ENCODE measurements at regions not wholly inside any gene's neighbourhood (a gene's known extent, or its start where the extent isn't known, plus 50 kb on each side); places are given as distances from the start of the nearest gene placed in this dataset.

- Histone ChIP-seq H3K27me3 (ENCODE audit: low read depth, low read length) (peaks cover 13% of the 10 kb centered on the region), H3K79me2 (ENCODE audit: low read length) (no peaks in the 10 kb centered on the region), H4K20me1 (ENCODE audit: insufficient read depth, low read length) (no peaks in the 10 kb centered on the region), H3K36me3 (replicated peaks; ENCODE audit: low read depth, low read length) (no peaks in the 10 kb centered on the region), H3K4me2 (ENCODE audit: low read length) (no peak overlapping the region), H3K4me3 (ENCODE audit: low read length) (no peak overlapping the region), H3K27ac (ENCODE audit: low read length) (no peak overlapping the region), H3K9ac (ENCODE audit: low read length) (no peak overlapping the region), H2AFZ (ENCODE audit: low read depth, low read length) (no peak overlapping the region), H3K4me1 (ENCODE audit: low read length) (no peaks in the 10 kb centered on the region), H3K9me3 (ENCODE audit: insufficient read depth, low read length) (no peaks in the 10 kb centered on the region)
- TF ChIP-seq, protein P1, sequence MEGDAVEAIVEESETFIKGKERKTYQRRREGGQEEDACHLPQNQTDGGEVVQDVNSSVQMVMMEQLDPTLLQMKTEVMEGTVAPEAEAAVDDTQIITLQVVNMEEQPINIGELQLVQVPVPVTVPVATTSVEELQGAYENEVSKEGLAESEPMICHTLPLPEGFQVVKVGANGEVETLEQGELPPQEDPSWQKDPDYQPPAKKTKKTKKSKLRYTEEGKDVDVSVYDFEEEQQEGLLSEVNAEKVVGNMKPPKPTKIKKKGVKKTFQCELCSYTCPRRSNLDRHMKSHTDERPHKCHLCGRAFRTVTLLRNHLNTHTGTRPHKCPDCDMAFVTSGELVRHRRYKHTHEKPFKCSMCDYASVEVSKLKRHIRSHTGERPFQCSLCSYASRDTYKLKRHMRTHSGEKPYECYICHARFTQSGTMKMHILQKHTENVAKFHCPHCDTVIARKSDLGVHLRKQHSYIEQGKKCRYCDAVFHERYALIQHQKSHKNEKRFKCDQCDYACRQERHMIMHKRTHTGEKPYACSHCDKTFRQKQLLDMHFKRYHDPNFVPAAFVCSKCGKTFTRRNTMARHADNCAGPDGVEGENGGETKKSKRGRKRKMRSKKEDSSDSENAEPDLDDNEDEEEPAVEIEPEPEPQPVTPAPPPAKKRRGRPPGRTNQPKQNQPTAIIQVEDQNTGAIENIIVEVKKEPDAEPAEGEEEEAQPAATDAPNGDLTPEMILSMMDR (IDR thresholded peaks at IDR 0.05; ENCODE audit: low read depth, low read length) = no peak
- TF ChIP-seq EZH2phosphoT487 (IDR thresholded peaks at IDR 0.05; ENCODE audit: low read depth) = no peak
These were observed 307.9 kb downstream of the METTL4 start for GRCh38 chr18:2263303-2263890.

DNA sequence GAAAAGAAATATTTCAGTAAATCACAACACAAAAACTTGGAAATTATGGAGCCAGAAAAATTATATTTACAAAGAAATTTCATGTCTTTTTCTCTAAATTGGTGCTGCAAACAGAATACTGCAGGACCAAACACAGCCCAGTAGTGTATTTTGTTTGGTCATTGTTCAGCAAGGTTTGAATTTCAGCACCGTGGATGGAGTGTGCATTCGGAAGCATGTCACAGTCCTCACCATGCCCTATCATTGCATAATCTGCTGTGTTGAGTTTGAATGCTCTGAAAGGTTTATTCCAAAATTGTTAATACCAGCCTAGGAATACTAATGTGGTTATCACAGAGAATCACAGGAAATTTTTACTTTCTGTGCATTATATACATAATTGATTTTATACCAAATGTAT, 296.7 kb downstream of the METTL4 start:
- Histone ChIP-seq H3K36me3 (replicated peaks; ENCODE audit: low read depth, low read length) (no peaks in the 10 kb centered on the region), H3K4me2 (ENCODE audit: low read length) (no peak overlapping the region), H3K4me1 (ENCODE audit: low read length) (no peaks in the 10 kb centered on the region)

DNA sequence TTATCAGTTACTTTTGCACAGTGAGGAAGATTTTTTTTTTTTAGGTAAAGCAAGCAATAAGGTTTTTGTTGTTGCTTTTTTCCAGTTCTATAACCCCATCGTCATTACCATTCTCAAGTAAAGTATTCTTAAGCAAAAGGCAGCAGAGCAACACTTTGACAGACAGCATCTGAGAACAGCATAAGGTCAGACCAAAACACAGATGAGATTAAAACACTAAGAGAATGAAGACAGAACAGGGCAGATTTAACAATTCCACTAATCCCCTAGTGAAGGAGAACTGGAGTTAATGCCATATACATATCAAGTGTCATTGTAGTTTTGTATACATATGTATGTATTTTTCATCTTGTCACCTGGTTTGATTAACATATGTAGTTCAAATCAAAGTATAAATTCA, 290.2 kb downstream of the METTL4 start:
- Histone ChIP-seq H3K27me3 (ENCODE audit: low read depth, low read length) (peaks cover 8% of the 10 kb centered on the region), H2AFZ (ENCODE audit: low read depth, low read length) (no peak overlapping the region), H3K4me3 (ENCODE audit: low read length) (no peak overlapping the region), H3K27ac (ENCODE audit: low read length) (no peak overlapping the region), H3K9ac (ENCODE audit: low read length) (no peak overlapping the region), H4K20me1 (ENCODE audit: insufficient read depth, low read length) (no peaks in the 10 kb centered on the region), H3K4me2 (ENCODE audit: low read length) (no peak overlapping the region), H3K79me2 (ENCODE audit: low read length) (no peaks in the 10 kb centered on the region), H3K4me1 (ENCODE audit: low read length) (no peaks in the 10 kb centered on the region), H3K9me3 (ENCODE audit: insufficient read depth, low read length) (no peaks in the 10 kb centered on the region), H3K36me3 (replicated peaks; ENCODE audit: low read depth, low read length) (no peaks in the 10 kb centered on the region)
- TF ChIP-seq, protein P1 (IDR thresholded peaks at IDR 0.05; ENCODE audit: low read depth, low read length) = no peak
- no peak for TF ChIP-seq EZH2phosphoT487 (IDR thresholded peaks at IDR 0.05; ENCODE audit: low read depth)

More for the DNA sequence above, 296.7 kb downstream of the METTL4 start:
- Histone ChIP-seq H3K9ac (ENCODE audit: low read length) (no peak overlapping the region), H3K79me2 (ENCODE audit: low read length) (no peaks in the 10 kb centered on the region), H3K4me3 (ENCODE audit: low read length) (no peak overlapping the region), H3K9me3 (ENCODE audit: insufficient read depth, low read length) (no peaks in the 10 kb centered on the region), H3K27ac (ENCODE audit: low read length) (no peak overlapping the region), H3K27me3 (ENCODE audit: low read depth, low read length) (peaks cover 14% of the 10 kb centered on the region), H2AFZ (ENCODE audit: low read depth, low read length) (no peak overlapping the region), H4K20me1 (ENCODE audit: insufficient read depth, low read length) (no peaks in the 10 kb centered on the region)
- no peak for TF ChIP-seq EZH2phosphoT487 (IDR thresholded peaks at IDR 0.05; ENCODE audit: low read depth)
- TF ChIP-seq, protein P1 (IDR thresholded peaks at IDR 0.05; ENCODE audit: low read depth, low read length) = no peak

DNA sequence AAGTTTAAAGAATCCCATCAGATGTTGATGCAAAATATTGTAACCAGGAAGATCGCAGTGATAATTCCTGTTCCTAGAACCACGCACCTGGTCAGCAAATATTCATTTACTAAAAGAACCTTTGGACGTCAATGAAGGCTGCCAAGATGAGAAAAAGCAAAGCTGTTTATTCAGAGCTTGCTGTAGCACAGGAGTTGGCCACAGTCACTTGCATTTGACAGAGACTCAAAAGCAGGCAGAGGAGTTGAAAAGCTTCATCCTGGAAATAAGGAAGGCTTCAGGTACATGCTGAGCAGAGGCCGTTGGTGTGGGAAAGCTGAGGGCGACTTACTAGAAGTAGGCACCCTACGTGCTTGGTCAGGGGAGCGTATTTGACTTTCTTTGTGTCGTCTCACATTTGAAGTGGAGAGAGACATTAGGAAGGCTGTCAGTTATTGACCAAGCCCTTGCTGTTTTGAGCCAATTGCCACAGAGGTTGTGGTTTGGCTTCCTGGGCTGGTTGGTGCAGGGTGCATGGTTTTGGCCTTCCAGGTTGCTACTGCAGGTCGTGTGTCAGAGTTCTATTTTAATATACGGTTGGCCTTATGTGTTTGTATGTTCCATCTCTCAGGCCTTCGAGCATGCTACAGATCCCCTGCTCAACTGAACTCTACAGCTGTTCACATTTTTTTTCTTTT, 289.6 kb downstream of the METTL4 start:
- H3K27ac ChIP-seq (ENCODE audit: low read length) = no peak overlapping the region
- H3K79me2 ChIP-seq (ENCODE audit: low read length) = no peaks in the 10 kb centered on the region
- no peaks in the 10 kb centered on the region for H4K20me1 ChIP-seq (ENCODE audit: insufficient read depth, low read length)
- TF ChIP-seq, protein P1 (IDR thresholded peaks at IDR 0.05; ENCODE audit: low read depth, low read length) = no peak
- TF ChIP-seq EZH2phosphoT487 (IDR thresholded peaks at IDR 0.05; ENCODE audit: low read depth) = no peak
- peaks cover 8% of the 10 kb centered on the region for H3K27me3 ChIP-seq (ENCODE audit: low read depth, low read length)
- no peaks in the 10 kb centered on the region for H3K36me3 ChIP-seq (replicated peaks; ENCODE audit: low read depth, low read length)
- H3K9ac ChIP-seq (ENCODE audit: low read length) = no peak overlapping the region
- H3K4me2 ChIP-seq (ENCODE audit: low read length) = no peak overlapping the region
- no peaks in the 10 kb centered on the region for H3K9me3 ChIP-seq (ENCODE audit: insufficient read depth, low read length)
- H2AFZ ChIP-seq (ENCODE audit: low read depth, low read length) = no peak overlapping the region
- no peaks in the 10 kb centered on the region for H3K4me1 ChIP-seq (ENCODE audit: low read length)
- H3K4me3 ChIP-seq (ENCODE audit: low read length) = no peak overlapping the region

All from OCI-LY3 (cell line).